HG03095 (cell line): ENCODE measurements at regions not wholly inside any gene's neighbourhood (a gene's known extent, or its start where the extent isn't known, plus 50 kb on each side); places are given as distances from the start of the nearest gene placed in this dataset.
"Not testable (repeated sequence)": the region's sequence is repeated elsewhere in the genome, so short reads cannot be mapped to it uniquely, and the experiment has no call there.

Source experiments
- ATAC-seq: cut with Tn5 transposase; IDR thresholded peaks from one replicate; pipeline ENCODE4 v1.9.1; 2021; ENCODE audit warnings: moderate library complexity; ENCODE audit not compliant: unreplicated experiment

DNA sequence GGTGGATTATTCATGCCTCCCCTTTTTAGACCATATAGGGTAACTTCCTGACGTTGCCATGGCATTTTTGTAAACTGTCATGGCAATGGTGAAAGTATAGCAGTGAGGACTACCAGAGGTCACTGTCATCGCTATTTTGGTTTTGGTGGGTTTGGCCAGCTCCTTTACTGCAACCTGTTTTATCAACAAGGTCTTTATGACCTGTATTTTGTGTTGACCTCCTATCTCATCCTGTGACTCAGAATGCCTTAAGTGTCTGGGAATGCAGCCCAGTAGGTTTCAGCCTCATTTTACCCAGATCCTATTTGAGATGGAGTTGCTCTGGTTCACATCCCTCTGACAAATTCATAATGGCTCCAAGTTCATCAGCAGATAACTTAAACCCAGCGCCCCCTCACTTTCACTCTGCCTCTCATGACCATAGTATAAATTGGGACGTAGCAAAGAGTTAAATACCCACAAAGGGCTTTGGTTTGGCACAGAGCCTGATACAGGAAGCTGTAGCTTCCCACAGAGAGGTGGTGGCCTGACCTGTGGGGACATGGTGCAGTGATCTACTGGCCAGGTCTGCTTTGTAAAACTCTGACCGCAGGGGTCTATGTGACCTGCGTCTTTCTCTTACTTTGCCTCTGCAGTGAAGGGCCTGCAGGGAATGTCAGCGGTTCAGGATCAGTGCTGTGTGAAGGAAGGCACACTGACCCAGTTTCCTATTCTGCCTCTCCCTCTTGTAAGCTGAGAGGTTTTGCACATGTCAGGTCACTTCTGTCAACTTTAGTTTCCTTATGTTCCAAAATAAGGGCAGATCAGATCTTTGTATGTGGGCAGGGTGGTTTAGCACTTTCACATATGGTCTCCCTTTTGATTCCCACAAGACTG is 78.1 kb upstream of the ZNF644 start:
- no peak for ATAC-seq

DNA sequence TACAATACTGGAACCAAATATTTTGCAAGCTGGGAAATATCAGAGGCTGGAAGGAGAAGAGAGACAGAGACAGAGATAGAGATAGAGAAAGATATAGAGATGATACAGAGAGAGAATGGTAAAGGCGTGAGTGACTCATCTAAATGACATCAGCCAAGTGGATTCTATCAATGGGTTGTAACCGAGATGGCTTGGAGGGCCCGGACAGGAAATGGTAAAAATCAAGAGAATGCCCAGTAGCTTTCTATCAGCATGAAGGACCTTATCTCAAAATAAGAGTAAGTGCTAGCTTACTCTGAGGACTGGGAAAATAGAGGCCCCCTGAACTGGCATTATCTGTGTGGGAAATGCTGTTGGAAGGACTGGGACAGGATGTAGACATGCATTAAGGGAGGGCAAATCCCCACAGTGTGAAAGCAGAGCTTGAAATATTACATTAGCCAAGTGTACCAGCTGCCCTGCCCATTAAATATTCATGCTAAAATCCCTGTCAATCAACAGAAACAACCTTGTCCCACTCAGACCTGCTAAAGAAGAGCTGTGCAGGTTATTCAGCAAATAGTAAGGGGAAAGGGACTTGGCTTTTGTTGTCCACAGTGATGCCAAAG is 76.6 kb upstream of the ZNF644 start:
- no peak for ATAC-seq

DNA sequence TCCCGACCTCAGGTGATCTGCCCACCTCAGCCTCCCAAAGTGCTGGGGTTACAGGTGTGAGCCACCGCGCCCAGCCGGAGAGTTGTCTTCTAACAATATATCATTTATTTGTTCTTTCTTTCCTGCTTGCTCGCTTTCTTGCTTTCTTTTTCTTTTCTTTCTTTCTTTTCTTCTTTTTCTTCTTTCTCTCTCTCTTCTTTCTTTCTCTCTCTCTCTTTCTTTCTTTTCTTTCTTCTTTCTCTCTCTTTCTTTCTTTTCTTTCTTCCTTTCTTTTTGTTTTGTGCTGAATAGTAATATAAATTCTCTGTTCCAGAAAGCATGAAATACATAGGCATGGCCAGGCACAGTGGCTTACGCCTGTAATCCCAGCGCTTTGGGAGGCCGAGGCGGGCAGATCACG is 73.5 kb upstream of the ZNF644 start:
- ATAC-seq = not testable (repeated sequence)

DNA sequence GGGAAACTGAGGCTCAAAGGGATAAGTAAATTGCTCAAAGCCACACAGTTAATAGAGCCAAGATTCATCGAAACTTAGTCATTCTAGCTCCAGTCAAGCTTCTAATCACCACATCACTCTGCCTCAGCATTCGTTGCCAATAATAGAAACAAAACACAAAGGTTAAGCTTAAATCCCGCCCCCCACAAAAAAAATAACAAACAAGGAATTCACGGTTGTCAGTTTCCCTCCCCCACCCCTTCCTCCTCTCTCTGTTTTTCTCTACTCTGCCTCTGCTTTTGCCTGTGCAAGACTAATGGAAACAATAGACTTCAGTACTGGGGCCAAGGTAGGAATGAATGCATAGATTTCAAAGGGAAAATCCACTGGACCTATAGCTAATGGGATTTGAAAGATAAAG is 70.7 kb upstream of the ZNF644 start:
- no peak for ATAC-seq

DNA sequence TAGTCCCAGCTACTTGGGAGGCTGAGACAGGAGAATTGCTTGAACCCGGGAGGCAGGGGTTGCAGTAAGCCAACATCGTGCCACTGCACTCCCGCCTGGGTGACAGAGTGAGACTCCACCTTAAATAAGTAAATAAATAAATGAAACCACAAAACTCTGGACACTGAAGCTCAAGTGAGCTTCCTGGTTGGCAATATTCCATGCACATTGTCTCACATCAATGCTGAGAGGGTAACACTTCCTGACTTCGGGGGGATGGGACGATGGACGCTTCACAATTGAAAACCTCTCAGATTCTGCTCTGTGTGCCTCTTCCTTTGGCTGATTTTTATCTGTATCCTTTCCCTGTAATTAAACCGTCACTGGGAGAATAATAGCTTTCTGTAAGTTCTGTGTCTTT is 70.0 kb upstream of the ZNF644 start:
- no peak for ATAC-seq

DNA sequence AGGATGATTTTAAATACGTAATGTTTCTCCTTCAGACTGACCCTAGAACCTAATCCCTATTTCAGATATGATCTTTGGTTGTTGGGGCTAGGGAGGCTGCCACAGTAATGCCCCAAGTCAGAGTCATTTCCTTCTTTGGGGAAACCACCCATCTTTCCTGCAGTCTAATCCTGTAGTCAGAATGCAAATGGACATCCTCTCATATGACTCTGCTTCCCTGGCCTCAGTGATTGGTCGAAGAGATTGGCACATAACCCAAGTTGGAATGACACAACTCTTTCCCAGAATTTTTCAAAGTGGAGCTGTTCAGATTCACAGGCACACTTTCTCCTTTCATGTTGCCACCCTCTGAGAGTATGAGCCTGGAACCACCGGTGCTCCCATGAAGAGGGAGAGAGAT is 58.8 kb upstream of the ZNF644 start:
- ATAC-seq = no peak

DNA sequence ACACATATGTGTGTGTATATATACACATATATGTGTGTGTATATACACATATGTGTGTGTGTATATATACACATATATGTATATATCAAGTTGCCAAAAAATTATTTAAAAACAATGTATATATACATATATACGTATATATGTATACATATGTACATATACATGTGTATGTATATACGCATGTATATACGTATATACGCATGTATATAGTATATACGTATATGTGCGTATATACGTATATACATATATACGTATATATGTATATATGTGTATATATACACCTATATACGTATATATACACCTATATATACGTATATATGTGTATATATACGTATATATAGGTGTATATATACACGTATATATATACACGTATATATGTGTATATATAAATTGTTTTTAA is 57.0 kb upstream of the ZNF644 start:
- no peak for ATAC-seq

DNA sequence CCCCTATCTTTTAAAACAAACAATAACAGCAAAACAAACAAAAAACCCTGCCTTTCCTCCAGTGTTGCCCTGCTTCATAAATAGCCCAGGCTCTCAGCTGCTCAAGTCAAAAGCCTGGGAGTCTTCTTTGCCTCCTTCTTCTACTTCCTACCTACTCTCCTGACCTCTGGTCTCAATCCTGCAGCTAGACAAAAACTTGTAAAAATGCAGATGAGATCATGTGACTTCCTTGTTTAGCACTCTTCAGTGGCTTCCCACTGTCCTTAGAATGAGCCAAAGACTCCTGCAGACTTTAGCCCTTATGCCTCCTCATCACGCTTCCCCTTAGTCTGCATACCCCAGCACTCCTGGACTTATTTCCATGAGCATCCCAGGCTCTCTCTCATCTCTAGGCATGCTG is 55.0 kb upstream of the ZNF644 start:
- ATAC-seq = no peak

DNA sequence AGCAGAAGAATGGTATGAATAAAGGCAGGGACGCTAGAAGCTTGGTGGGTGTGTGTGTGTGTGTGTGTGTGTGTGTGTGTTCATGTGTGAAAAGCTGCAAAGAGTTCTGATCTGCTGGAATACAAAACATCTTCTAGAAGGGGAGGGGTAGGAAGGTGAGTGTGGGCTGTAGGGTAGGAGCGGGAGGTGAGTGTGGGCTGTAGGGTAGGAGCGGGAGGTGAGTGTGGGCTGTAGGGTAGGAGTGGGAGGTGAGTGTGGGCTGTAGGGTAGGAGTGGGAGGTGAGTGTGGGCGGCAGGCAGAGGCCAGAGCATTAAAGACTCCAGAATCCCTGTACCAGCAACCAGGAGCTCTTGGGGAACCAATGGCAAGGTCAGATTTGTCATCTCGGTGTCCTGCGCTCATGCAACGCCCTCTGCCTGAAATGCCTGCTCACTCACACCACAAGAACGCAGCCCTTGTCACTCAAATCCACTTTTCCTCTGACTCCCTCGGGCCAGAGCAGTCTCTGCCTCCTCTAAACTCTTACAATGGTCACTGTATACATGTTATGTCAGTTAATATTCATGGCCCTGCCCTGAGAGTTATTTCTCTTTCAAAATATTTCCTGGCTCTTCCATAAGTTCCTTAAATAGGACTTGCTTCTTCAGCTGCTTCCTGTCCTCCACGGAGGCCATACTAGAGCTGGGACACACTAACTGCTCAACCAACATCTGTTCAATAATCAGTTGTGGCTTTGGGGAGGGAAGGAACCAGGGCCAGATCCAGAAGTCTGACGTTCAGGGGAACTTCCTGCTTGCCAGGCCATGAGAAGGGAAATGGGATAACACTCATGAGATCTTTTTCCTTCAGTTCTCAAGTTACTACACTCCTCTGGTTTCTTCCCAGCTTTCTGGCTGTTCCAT is 53.6 kb upstream of the ZNF644 start:
- no peak for ATAC-seq

DNA sequence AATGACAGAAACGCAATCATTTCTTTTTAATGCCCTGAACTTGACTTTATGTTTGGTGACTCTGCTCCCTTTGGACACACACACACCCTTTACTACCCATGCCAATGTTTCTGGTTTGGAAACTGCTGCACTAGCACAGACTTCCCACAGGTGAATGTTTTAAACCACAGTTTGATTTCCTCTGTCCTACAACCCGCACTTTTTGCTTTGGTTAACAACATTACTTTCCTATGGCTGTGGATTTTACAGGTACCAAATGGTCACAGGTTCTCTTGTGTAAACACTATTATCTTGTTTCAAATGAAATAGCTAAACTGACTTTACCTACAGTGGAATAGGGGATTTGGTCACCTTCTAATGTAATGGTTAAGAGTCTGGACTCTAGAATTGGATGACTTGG is 51.5 kb upstream of the ZNF644 start:
- no peak for ATAC-seq

DNA sequence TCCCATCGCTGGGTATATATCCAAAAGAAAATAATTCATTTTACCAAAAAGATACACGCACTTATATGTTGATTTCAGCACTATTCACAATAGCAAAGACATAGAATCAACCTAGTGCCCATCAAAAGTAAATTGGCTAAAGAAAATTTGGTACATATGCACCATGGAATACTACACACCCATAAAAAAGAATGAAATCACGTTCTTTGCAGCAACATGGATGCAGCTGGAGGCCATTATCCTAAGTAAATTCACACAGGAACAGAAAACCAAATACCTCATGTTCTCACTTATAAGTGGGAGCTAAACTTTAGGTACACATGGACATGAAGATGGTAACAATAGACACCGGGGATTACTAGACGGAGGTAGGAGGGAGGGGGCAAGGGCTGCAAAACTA is 50.0 kb upstream of the ZNF644 start:
- no peak for ATAC-seq
